COR-L47 (cell line): ENCODE measurements at regions not wholly inside any gene's neighbourhood (a gene's known extent, or its start where the extent isn't known, plus 50 kb on each side); places are given as distances from the start of the nearest gene placed in this dataset.

ENCODE experiments used
- DNase-seq: peaks from one replicate; lab custom pipeline; 2025; lab: John Stamatoyannopoulos, UW

GRCh38 chr14:26304056-26304455 is 293.8 kb downstream of the NOVA1 start:
- DNase-seq, result no peak

DNA sequence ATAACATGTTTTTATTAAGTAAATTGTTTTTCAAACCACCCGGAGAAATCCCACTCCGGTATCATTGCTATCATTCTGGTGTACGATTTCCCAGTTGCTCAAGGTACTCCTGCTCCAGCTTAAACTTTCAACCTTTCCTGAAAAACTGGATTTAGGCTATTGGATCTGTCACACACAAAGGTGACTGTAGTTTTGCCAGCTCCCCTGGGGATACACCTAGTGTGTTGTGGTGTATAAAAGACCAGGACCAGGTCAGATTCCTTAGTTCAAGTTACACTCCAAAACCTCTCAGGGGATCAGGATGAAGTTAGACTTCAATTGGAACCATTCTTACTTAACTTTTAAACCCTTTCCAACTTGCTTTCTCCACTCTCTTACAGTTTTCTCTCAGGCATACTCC is 303.9 kb downstream of the NOVA1 start:
- DNase-seq, result no peak

DNA sequence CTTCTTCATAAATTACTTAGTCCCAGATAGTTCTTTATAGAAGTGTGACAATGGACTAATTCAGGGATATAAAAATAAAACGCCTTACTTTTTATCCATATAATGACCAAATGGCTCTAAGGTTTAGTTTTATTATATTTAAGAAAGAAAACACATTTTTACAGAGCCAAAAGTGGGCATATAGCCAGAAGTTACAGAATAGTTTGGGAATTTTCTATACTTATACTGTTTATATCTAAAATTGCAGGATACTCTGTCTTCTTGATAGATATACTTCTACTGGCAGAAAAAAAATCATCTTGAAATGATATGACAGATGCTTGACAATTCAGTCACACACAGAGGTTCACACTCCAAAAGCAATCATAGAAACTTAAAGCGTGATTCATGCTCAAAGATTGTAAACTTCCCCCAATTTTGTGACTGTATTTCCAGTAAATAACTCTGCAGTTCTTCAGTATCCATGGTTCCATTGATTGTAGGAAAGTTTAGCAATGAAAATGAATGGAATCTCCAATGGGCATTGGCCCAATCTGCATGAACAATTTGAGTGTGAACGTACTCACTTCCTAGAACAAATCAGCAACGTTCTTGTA is 307.8 kb downstream of the NOVA1 start:
- no peak for DNase-seq

- DNase-seq, result no peak
These were observed 311.0 kb downstream of the NOVA1 start for GRCh38 chr14:26286913-26287205.

GRCh38 chr14:26286081-26286912 is 311.5 kb downstream of the NOVA1 start:
- DNase-seq, result no peak

DNA sequence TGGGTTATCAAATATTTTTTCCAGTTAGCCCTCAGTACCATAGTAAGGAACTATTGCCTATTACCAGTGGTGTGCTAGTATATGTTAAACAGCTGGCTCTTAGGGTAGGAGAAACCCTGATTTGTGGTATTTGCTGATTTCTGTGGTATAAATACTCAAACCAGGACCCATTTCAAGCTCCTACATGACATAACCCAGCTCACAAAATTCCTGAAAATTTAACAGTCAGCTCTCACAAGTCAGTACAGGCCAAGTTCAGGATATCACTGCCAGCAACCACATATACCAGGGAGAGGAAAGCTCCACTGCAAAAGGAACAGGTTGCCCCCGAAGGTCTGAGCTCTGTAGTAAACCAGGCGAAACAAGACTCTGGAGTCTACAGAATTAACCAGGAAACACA is 315.3 kb downstream of the NOVA1 start:
- no peak for DNase-seq

- DNase-seq, result peak; percentile 39
These were observed 315.8 kb downstream of the NOVA1 start for GRCh38 chr14:26282011-26282410.

DNA sequence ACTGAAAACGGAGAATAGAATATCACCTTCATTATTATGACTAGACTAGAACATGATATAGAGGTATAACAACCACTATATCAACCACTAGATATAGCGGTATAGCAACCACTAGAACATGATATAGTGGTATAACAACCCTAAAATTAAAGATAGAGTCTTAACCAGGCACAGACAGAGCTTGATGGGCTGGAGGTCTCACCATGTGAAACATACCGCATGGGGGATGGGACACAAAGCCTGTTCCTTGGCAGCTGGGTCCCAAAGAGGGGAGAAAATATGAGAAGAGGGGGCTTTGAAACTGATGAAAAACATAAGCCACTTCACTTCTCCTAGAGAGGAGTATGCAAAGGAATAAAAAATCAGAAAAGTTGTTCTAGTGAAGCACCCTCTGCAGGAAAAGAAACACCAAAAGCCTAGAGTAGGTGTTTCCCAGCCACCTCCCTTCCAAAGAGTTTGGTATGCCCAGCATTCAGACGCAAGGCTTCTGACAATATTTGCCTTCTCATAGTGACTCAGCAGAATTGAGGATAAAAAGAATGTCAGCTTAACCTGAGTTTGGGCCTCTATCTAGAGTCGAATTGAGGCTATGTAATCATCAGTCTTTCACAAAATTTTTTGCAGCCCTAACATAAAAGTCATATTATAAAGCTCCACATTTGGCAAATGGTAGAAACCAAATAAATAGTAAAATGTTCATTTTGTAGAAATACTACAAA is 316.4 kb downstream of the NOVA1 start:
- no peak for DNase-seq

DNA sequence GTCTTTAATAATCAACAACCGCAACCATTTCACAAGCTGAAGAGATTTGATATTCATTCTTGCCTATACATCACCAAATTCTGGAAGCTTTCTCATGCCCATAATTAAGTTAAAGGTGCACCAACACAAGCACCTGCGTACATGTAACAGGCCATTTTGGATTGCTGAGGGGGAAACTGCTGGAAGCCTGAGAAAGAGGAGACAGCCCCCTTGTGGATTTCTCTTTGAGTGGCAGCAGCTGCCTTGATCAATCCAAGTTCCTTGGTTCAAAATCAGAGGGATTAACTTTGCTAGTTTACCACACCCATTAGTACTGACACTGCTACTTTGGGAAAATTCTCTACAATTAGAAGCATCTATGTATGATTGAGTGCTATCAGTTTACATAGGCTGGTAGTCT is 321.1 kb downstream of the NOVA1 start:
- DNase-seq, result peak; percentile 10

GRCh38 chr14:26265170-26265685 is 332.6 kb downstream of the NOVA1 start:
- DNase-seq, result no peak

GRCh38 chr14:26261368-26262122 is 336.3 kb downstream of the NOVA1 start:
- DNase-seq, result no peak

DNA sequence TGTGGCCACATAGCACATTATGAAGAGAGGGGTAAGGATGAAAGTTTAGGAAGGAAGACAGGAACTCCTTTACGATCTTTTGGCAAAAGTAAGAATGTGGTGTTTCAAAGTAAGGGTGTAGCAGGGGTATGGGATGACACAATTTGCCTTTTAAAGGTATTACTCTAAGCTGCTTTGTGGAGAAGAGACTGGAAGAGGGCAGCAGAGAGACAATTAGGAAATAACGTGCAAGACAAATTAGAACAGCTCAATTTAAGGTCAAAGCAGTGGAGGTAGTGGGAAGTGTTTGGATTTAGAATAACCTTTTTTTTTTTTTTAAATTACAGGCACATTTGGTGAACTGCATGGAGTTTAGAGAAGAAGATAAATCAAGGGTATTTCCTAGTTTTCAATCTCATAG is 342.6 kb downstream of the NOVA1 start:
- peak; percentile 29 for DNase-seq

- DNase-seq, result no peak
These were observed 345.7 kb downstream of the NOVA1 start for GRCh38 chr14:26252176-26252575.

- DNase-seq, result peak; percentile 3
These were observed 364.7 kb downstream of the NOVA1 start for GRCh38 chr14:26233118-26233517.

GRCh38 chr14:26218861-26219260 is 379.0 kb downstream of the NOVA1 start:
- DNase-seq, result no peak

DNA sequence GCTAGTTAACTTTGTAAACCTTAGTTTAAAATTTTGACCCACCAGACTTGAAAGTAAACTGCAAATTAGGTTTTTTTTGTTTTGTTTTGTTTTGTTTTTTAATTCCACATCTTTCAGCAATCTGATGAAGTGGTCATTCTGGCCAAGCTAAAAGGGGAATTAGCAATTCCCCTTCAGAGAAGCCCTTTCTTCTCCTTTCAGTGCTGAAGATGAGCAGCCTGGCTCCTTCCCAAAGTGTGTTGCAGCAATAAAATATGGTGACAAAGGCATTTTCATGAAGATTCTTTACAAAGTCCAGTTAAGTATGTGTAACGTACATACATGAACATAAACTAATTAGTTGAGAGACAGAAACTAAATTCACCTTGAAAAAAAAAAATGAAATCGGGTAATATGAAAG is 380.1 kb downstream of the NOVA1 start:
- DNase-seq, result no peak

- no peak for DNase-seq
These were observed 381.0 kb downstream of the NOVA1 start for GRCh38 chr14:26216786-26217185.

DNA sequence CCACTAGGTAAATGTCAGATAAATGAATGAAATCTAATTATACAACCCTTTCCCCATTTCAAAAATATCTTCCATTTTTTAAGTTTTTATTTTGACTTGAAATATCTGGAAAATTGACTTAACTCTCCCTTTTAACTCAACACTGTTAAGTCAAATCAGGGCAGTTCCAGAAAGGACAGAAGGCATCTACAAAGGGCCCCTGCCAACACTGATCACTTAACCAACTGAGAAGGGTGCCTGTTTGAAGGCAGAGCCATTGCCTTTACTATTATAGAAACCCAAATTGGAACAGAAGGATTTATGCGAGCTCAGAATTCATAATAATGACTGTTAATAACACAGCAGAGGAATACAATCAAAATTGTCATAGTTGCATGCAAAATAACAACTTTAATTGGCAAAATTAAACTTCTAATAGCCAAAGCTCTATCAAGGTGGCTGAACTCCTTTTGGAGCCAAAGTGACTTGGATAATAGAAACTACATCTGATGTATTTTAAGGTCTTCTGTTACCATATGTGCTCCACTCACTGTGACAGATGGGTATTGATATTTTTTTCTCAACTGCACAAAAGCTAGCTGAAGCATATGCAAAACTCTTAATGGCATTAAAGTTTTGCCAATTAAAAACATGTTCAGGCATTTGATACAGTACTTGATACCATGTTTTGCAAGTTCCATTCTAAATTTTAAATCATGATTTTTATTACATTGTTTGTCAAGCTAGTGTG is 383.8 kb downstream of the NOVA1 start:
- DNase-seq, result no peak

- no peak for DNase-seq
These were observed 388.1 kb downstream of the NOVA1 start for GRCh38 chr14:26209699-26210098.

DNA sequence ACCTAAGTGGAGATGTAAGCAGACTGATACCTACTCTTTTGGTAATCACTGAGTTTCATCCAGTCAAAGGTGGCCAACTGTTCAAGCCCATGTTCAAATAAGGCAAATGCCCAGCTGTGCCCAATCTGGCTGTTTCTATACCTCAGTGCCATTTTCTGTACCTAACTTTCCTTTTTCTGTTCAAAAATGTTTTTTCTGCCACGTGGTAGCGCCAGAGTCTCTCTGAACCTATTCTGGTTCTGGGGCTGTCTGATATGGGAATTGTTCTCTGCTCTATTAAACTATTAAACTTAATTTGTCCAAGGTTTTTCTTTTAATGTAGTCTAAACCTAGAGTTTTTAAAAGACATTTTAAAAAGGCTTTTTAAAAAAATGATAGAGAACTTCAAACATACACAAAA is 391.2 kb downstream of the NOVA1 start:
- no peak for DNase-seq

- DNase-seq, result no peak
These were observed 392.9 kb downstream of the NOVA1 start for GRCh38 chr14:26204728-26205479.
